Heart left ventricle (tissue), 16 donors: ENCODE measurements at regions not wholly inside any gene's neighbourhood (a gene's known extent, or its start where the extent isn't known, plus 50 kb on each side); places are given as distances from the start of the nearest gene placed in this dataset.
"Not testable (repeated sequence)": the region's sequence is repeated elsewhere in the genome, so short reads cannot be mapped to it uniquely, and the experiment has no call there.

Source experiments
- ATAC-seq, 4 donors: fragments of 200-7000 bp; cut with Tn5 transposase; one replicate each; pipeline ENCODE4 v1.9.1; 2020 to 2022; ENCODE audit warnings: moderate library complexity in 4 of 4, mild to moderate bottlenecking in 3 of 4, moderate number of reproducible peaks in 1 of 4
- DNase-seq, 5 donors: peaks; one replicate each; pipeline ENCODE4 v3.0.0-alpha.2; 2020
- H3K27ac ChIP-seq, 12 donors: fragments of 200-600 bp; sonication (generic) in 4 of 12; one replicate each; pipeline versions ENCODE4 v1.5.0 to v1.8.0; 2016 to 2022; ENCODE audit warnings: mild to moderate bottlenecking in 2 of 12
- H3K27me3 ChIP-seq, 9 donors: fragments of 200-600 bp; sonication (generic) in 2 of 9; one replicate each; pipeline versions ENCODE4 v1.5.1 to v1.8.0; 2016 to 2022; ENCODE audit warnings: mild to moderate bottlenecking in 3 of 9
- H3K36me3 ChIP-seq, 9 donors: fragments of 200-600 bp; sonication (generic) in 2 of 9; one replicate each; pipeline versions ENCODE4 v1.5.0 to v1.8.0; 2018 to 2022; ENCODE audit warnings: mild to moderate bottlenecking in 2 of 9
- H3K4me1 ChIP-seq, 12 donors: fragments of 200-600 bp; sonication (generic) in 4 of 12; one replicate each; pipeline versions ENCODE4 v1.5.0 to v1.8.0; 2016 to 2022; ENCODE audit warnings: mild to moderate bottlenecking in 3 of 12
- H3K4me3 ChIP-seq, 12 donors: fragments of 200-600 bp; sonication (generic) in 4 of 12; one replicate each; pipeline versions ENCODE4 v1.5.0 to v1.8.0; 2017 to 2022; ENCODE audit warnings: mild to moderate bottlenecking in 9 of 12, moderate library complexity in 4 of 12
- H3K9me3 ChIP-seq, 12 donors: fragments of 200-600 bp; sonication (generic) in 4 of 12; one replicate each; pipeline versions ENCODE4 v1.5.0 to v1.8.0; 2016 to 2022; ENCODE audit warnings: mild to moderate bottlenecking in 1 of 12
- POLR2A ChIP-seq, 2 donors: fragments of 450-650 bp; IDR thresholded peaks; one replicate each; pipeline ENCODE4 v1.6.1; 2017; ENCODE audit warnings: antibody characterized with exemption in 2 of 2, mild to moderate bottlenecking in 2 of 2, moderate library complexity in 2 of 2
- WGBS, 4 donors: extraction: QIAGEN DNeasy Blood & Tissue Kit in 2 of 4; methylation state at CpG; one replicate each; pipeline versions ENCODE4 v1.1.5 to v1.1.7; 2013 to 2018; 5-methylcytosine and 5-hydroxymethylcytosine counted together
- intact Hi-C, 10 donors: fragments of 100-400 bp; cut with DNase I; formaldehyde crosslinking; loops; one replicate each; pipeline versions ENCODE4 v1.11.1 to v1.14.2; 2022
- TF ChIP-seq, protein P1 (sequence below), 12 donors: fragments of 200-600 bp; sonication (generic) in 4 of 12; IDR thresholded peaks; one replicate each; pipeline versions ENCODE4 v1.5.0 to v1.8.0; 2018 to 2022; ENCODE audit warnings: antibody characterized with exemption in 12 of 12, mild to moderate bottlenecking in 5 of 12
- donor health status: ischemic (EF 13 %, LVEDD 7.1; RV severe dilation, severe dysfunction).
- donor health status: healthy with polysubstance abuse.
- donor health status: DM: no; HTN: yes; CAD: no.
- donor health status: DM: no; HTN: no; CAD: no.
- donor health status: ischemic (EF 25% LVEDD 6.9; RV normal size, moderate dysfunction).
- donor health status: ischemic (EF 25% LVEDD 5.7; RV mildly dilated, moderate dysfunction).
- donor health status: healthy.
- donor health status: DM: yes; HTN: yes; CAD: no.
- donor health status: ischemic (EF 35%, LVEDD 5.7; RV mildly dilated, moderate dysfunction).
- donor health status: nonischemic (EF 11% LVEDD 7.7; RV severe dilation, severe dysfunction).
- donor health status: DM: yes; HTN: yes; CAD: no.
- donor health status: PGD.
- donor health status: ischemic (EF 29% LVEDD 5.4; RV normal size, mild dysfunction).
- donor health status: nonischemic (EF 23%, LVEDD 6.1; RV moderate dilation, normal function).

DNA sequence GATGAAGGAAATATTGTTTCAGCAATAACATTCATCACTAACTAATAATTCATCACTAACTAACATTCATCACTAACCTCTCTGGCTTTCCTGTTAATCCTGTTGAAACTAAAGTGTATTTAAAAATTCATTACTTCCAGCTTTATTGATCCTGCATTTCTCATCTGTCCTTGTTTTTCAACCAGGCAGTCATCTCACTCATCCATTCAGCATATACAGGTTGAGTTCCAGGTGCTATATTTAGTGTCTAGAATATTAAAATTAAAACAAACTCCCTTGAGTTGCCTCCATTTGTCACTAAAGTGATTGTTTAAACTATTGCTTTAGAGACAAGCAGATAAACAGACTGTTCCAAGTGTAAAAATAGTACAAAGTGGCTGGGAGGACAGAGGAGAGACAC is 58.1 kb downstream of the ATXN7L3B start:
- Histone ChIP-seq H3K4me1 (no peaks in the 10 kb centered on the region), H3K36me3 (no peaks in the 10 kb centered on the region), H3K27me3 (no peaks in the 10 kb centered on the region), H3K27ac (no peak overlapping the region), H3K9me3 (no peaks in the 10 kb centered on the region), H3K4me3 (no peak overlapping the region)
- intact Hi-C loops: no loop called here
- ATAC-seq (no peak), DNase-seq (no peak)
- no peak for TF ChIP-seq POLR2A (IDR thresholded peaks at IDR 0.05)
- TF ChIP-seq, protein P1, sequence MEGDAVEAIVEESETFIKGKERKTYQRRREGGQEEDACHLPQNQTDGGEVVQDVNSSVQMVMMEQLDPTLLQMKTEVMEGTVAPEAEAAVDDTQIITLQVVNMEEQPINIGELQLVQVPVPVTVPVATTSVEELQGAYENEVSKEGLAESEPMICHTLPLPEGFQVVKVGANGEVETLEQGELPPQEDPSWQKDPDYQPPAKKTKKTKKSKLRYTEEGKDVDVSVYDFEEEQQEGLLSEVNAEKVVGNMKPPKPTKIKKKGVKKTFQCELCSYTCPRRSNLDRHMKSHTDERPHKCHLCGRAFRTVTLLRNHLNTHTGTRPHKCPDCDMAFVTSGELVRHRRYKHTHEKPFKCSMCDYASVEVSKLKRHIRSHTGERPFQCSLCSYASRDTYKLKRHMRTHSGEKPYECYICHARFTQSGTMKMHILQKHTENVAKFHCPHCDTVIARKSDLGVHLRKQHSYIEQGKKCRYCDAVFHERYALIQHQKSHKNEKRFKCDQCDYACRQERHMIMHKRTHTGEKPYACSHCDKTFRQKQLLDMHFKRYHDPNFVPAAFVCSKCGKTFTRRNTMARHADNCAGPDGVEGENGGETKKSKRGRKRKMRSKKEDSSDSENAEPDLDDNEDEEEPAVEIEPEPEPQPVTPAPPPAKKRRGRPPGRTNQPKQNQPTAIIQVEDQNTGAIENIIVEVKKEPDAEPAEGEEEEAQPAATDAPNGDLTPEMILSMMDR (IDR thresholded peaks at IDR 0.05): no peak

DNA sequence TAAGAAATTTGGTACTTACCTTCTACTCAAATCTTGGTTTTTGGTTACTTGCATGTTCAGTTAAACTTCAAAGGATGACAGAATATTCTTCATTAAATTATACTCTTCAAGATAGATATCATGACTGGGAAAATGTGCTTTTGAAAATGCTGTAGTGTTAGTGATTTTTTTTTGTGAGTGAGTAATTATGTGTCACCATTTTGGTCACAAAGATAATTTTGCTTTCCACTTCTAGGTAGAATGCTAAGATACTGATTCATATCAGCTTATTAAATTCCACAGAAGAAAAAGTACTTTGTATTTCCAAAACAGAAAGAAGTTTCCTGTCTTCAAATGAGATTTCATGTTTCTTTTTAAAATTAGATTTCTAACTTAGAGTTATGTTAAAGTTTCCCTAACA is 61.2 kb downstream of the ATXN7L3B start:
- no peaks in the 10 kb centered on the region for H3K4me1 ChIP-seq
- no peaks in the 10 kb centered on the region for H3K9me3 ChIP-seq
- H3K27ac ChIP-seq: no peak overlapping the region
- H3K27me3 ChIP-seq: no peaks in the 10 kb centered on the region
- no peaks in the 10 kb centered on the region for H3K36me3 ChIP-seq
- TF ChIP-seq POLR2A (IDR thresholded peaks at IDR 0.05): no peak
- TF ChIP-seq, protein P1 (IDR thresholded peaks at IDR 0.05): no peak
- H3K4me3 ChIP-seq: no peak overlapping the region
- DNase-seq (no peak), ATAC-seq (no peak)
- intact Hi-C loops: no loop called here

DNA sequence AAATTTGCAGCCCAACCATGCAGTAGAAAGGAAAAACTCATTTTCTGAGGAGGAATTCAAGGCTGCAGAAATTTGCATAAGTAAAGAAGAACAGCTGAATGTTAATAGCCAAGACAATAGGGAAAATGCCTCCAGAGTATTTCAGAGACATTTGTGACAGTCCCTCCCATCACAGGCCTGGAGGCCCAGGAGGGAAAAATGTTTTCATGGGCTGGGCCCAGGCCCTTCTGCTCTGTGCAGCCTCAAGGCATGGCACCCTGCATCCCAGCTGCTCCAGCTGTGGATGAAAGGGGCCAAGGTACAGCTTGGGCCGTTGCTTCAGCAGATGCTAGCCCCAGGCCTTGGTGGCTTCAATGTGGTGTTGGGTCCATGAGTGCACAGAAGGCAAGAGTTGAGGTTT is 62.3 kb downstream of the ATXN7L3B start:
- H3K4me3 ChIP-seq: no peak overlapping the region
- TF ChIP-seq POLR2A (IDR thresholded peaks at IDR 0.05): no peak
- TF ChIP-seq, protein P1 (IDR thresholded peaks at IDR 0.05): no peak
- DNase-seq: peak in 1 of 5 donors; percentile 6
- no peaks in the 10 kb centered on the region for H3K4me1 ChIP-seq
- no peaks in the 10 kb centered on the region for H3K27me3 ChIP-seq
- intact Hi-C loops: no loop called here
- 19 to 54% (median 43%) methylated on average over 1 of the region's 1 CpG for WGBS, 4 donors
- H3K9me3 ChIP-seq: no peaks in the 10 kb centered on the region
- ATAC-seq: no peak
- no peak overlapping the region for H3K27ac ChIP-seq
- no peaks in the 10 kb centered on the region for H3K36me3 ChIP-seq

DNA sequence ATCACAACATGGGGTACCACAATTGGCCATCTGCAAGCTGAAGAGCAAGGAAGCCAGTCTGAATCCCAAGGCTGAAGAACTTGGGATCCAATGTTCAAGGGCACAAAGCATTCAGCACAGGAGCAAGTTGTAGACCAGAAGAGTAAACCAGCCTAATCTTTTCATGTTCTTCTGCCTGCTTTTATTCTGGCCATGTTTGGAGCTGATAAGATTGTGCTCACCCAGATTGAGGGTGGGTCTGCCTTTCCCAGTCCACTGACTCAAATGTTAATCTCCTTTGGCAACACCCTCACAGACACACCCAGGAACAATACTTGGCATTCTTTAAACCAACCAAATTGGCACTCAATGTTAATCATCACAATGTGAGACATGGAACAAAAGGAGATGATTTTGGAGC is 63.2 kb downstream of the ATXN7L3B start:
- H3K4me3 ChIP-seq, H3K4me1 ChIP-seq, H3K27ac ChIP-seq, H3K27me3 ChIP-seq, H3K9me3 ChIP-seq, ATAC-seq, H3K36me3 ChIP-seq, DNase-seq, intact Hi-C loops: not testable (repeated sequence)

DNA sequence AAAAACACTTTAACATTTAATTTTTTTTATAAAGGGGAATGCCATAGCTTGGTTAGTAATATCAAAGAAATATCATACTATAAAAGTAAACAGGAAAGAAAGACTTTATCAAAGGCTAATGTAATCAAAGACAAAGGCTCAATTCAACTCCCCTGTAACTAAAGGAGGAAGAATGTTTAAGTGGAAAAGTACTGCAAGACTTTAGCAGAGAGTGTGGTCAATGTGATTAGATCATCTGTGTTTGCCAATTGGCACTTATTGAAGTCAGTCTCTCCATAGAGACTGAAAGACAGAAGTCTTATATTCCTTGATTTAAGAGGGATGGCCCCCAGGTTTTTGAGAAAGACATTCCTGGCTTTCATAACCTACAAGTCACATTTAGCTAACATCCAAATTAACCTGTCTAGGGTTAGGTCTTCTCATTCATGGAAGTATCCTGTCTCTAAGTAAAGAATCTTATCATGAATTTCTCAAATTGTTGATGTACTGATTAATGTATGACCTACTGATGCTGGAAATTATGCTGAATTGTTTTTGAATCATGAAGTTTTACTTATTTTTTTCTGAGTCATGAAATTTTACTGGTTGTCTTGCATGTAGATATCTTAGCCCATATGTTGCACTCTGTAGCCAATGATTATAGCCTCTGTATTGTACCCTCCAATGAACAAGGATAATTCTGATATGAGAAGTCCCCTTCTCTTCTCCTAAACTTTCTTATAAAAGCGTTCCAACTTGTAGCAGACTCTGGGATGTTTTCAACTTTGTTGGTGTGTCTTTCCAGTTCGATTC is 65.4 kb downstream of the ATXN7L3B start:
- H3K9me3 ChIP-seq: no peaks in the 10 kb centered on the region
- 59 to 69% (median 63%) methylated on average over 2 of the region's 2 CpGs for WGBS, 4 donors
- no peak for DNase-seq
- no peaks in the 10 kb centered on the region for H3K4me1 ChIP-seq
- no peak overlapping the region for H3K27ac ChIP-seq
- no peak for ATAC-seq
- no peaks in the 10 kb centered on the region for H3K27me3 ChIP-seq
- no peak overlapping the region for H3K4me3 ChIP-seq
- H3K36me3 ChIP-seq: no peaks in the 10 kb centered on the region
- intact Hi-C loops: no loop called here
- no peak for TF ChIP-seq POLR2A (IDR thresholded peaks at IDR 0.05)
- TF ChIP-seq, protein P1 (IDR thresholded peaks at IDR 0.05): no peak
